Left kidney (tissue), 1 donor: ENCODE measurements at regions not wholly inside any gene's neighbourhood (a gene's known extent, or its start where the extent isn't known, plus 50 kb on each side); places are given as distances from the start of the nearest gene placed in this dataset.
"Not testable (repeated sequence)": the region's sequence is repeated elsewhere in the genome, so short reads cannot be mapped to it uniquely, and the experiment has no call there.

Experiments used
- DNase-seq: peaks from one replicate; pipeline ENCODE4 v3.0.0-alpha.2; 2013

DNA sequence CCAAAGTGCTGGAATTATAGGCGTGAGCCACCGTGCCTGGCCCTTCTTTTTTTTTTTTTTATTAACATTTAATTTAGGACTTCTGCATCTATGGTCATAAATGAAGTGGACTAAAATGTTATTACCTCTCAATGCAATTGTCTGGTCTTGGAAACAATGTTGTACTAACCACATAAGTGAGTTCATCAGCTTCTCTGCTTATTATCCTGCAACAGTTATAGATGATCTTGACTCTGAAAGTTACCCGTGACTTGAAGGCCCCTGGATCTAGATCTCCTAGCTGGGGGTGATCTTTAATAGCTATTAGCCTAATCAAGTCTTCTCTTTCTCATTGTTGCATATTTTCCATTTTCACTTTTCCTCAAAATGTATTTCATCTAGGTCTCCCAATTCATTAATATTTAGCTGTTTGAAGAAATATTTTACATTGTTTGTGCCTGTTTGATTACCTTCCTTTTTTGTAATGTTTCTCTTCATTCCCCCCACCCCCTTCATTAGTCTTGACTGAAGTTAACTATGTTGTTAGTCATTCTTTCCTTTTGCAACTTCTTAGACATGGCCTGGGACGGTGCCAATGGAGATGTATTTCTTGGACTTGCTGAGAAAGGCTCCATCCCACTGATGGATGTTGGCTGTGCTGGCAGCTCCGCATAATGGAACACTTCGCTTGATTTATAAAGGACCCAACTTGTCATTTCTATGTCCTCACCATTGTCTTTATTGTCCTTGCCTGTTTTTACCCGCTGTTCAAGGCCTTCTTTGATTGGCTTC lies 141.6 kb upstream of the RIOK3 start:
- DNase-seq = peak; percentile 33

DNA sequence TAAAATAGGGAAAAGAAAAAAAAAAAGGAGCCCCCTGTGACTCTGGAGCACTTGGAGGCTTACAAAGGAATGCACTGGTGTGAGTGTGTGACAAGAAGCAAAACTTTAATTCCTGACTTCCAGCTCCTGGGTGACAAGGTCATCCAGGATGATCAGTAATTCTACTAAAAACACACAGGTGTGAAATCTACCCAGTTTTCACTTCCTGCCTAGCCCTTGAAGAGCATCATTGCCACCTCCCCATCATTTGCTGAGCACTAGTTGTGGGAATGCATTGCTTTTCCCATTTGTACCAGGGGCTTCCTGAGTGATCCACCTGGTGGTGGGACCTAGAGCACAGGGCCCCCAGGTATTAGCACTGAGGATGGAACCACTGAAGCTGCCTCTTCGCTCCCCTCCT lies 139.7 kb upstream of the RIOK3 start:
- no peak for DNase-seq

DNA sequence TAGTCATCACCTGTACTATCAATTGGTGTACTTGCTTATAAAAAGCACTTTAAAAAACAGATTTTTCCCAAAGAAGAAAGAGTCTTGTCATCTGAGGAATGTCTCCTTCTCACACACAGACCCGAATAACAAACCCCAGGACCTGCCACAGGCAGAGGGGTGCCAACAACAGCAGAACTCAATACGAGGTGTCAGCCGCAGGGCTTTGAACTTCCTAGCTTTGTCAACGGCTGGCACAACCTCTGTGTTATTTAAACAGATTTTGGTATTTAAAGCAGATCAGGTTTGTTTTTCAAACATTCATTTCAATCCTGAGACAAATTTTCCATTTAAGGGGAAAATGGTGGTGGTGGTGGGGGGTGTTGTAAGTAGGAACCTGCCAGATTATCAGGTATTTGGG lies 138.4 kb upstream of the RIOK3 start:
- DNase-seq = no peak

DNA sequence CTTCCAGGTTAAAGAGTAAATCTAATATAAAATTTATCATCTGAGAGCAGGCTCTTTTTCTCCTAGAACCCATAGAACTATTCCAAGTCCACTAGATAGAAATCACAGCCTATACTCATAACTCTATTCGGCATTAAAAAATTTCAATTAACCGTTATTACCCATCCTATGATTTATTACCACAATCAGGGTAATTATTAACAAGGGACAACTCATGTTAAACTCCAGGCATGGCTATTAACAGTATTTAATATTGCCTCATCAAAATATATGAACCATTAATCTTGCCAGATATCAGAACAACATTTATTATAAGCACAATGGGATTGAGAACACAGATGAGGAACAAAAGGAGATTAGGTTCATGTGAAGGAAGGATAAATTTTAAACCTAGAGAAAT lies 136.8 kb upstream of the RIOK3 start:
- DNase-seq = no peak

DNA sequence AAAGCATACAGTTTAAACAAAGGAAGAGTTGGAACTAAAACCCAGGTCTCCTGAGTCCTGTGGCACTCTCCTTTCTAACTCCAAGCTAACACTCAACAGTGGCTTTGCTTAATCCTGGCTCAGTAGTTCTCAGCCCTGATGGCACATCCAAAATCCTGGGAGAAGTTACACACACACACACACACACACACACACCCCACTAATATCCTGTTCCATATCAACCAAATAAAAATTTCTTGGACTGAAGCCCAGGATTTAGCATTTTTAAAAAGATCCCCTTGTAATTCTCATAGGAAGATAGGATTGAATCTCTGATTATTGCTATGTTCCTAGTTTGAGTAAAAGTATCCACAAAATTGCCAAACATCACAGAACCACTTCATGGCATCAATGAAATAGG lies 136.1 kb upstream of the RIOK3 start:
- no peak for DNase-seq

DNA sequence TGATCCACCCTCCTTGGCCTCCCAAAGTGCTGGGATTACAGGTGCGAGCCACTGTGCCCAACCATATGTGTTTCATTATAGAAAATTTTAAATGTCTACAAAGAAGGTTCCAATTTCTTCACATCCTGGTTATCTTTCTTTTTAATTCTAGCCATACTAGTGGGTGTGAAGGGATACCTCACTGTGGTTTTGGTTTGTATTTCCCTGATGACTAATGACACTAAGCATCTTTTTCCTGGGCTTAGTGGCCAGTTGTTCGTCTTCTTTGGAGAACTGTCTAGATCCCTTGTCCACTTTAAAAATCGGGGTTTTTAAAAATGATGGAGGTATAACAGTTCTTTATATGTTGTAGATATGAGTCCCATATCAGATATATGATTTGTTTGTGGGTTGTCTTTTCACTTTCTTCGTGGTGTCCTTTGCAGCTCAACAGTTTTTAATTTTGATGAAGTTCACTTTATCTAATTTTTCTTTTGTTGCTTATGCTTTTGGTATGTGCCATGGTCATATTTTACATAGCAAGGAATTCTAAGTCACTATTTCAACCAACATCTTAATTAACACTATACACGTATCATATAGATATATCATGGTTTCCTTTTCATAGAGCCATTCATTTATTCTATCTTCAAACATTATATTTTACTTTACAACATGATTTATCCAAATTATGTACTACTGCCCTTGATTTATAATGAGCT lies 135.0 kb upstream of the RIOK3 start:
- DNase-seq = no peak

DNA sequence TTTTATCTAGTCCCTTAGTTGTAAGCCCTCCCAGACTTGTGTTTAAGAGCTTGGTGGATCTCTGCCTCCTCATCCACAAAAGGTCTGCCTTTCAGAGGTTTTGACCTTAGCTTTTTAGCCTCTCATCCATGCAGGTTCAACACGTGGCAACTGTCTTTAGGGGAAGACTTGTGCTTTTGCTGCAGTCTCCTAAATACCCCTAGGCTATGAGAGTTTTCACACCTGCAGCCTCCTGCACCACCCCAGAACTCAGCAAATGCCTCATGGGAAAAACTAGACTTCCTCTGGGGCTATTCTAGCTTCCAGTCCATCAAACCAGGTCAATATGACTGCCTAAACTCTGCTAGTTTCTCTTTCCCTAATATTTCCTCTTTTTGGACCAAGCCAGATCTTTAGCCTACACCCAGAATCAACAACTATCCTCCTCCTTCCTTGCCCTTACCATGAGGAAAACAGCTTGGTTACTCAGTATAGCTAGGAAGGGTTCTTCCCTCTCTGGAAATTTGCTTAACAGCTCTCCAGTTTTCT lies 132.3 kb upstream of the RIOK3 start:
- DNase-seq = no peak

DNA sequence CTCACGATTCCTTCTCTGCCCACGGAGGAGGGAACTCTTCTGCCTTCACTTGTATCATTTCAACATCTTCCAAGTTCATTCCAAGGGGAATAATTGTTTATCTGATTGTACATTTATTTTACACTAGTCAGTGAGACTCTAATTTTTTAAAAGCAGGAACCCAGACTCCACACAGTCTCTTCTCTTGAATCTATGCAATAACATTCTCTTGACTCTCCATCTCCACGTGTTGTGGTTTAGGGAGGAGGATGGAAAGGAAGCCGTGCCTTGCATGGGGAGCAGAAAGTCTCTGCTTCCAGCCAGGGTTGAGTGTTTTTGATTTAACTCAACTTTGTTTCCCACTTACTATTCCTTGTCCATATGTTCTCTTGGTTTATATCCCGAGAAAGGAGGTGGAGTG lies 131.1 kb upstream of the RIOK3 start:
- DNase-seq = no peak

DNA sequence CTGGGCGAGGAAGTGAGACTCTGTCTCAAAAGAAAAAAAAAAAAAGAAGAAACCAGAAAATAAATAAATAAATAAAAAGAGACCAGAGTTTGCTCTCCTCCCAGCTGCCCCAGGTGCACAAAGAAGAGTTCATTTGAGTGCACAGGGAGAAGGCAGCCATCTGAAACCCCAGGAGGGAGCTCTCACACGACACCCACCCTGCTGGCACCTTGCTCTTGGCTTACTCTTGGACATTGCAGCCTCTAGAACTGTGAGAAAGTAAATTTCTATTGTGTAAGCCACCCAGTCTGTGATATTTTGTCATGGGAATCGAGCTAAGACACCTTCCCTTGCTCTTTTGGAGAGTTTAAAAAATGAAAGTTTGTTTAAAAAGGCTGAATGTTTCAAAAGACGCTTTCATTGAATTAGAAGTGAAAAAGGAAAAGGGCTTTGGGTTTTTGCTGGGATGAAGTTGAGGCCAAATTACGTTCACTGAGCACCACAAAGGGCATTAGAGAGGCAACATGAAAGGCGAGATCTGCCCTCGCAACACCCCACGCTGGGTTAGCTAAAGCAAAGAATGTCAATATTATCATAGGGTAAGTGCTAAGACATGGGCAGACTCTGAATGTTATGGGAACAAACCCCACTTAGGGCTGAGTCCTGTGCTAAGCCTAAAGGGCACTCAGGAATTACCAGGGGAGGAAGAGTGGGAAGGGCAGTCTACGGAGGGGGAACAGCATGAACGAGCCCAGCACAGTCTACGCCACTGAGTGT lies 128.9 kb upstream of the RIOK3 start:
- DNase-seq = no peak

DNA sequence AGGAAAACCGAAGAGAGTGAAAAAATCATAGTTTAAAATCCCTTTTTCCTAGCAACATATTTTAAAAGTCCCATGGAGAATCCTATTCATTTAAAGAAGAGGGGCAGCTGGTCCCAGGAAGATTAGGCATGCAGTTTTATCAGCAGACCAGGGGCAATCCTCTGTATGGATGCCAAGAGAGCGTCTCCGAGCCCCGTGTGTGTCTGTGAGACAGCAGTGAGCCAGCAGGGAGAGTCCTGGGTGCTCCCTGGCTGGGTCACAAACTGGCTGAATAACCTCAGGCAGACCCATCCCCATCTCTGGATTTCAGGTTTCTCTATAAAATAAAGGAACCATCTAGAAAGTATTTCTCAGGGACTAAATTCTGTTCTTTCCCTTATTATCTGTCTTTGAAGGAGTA lies 128.2 kb upstream of the RIOK3 start:
- DNase-seq = no peak

DNA sequence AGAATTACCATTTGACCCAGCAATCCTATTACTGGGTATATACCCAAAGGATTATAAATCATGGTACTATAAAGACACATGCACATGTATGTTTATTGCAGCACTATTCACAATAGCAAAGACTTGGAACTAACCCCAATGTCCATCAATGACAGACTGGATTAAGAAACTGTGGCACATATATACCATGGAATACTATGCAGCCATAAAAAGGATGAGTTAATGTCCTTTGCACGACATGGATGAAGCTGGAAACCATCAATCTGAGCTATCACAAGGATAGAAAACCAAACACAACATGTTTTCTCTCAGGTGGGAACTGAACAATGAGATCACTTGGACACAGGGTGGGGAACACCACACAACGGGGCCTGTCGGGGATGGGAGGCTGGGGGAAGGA lies 123.4 kb upstream of the RIOK3 start:
- not testable (repeated sequence) for DNase-seq

DNA sequence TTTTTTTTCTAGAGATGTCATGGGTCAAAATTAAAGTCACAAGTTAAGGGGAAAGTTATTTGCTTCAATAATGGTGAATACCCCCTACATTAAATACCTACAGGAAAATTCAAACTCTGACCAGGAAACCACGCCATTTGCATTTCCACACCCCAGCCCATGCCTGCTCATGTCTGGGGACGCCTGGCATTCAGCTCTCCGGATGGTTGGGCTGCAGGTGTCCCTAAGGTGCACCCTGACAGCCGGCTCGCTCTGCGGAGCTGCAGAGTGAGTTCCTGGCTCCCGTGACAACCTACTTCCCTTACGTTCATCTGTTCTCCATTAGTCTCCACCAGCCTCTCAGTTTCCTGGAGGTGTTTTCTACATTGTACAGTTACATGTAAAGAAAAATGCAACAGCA lies 122.7 kb upstream of the RIOK3 start:
- DNase-seq = no peak

DNA sequence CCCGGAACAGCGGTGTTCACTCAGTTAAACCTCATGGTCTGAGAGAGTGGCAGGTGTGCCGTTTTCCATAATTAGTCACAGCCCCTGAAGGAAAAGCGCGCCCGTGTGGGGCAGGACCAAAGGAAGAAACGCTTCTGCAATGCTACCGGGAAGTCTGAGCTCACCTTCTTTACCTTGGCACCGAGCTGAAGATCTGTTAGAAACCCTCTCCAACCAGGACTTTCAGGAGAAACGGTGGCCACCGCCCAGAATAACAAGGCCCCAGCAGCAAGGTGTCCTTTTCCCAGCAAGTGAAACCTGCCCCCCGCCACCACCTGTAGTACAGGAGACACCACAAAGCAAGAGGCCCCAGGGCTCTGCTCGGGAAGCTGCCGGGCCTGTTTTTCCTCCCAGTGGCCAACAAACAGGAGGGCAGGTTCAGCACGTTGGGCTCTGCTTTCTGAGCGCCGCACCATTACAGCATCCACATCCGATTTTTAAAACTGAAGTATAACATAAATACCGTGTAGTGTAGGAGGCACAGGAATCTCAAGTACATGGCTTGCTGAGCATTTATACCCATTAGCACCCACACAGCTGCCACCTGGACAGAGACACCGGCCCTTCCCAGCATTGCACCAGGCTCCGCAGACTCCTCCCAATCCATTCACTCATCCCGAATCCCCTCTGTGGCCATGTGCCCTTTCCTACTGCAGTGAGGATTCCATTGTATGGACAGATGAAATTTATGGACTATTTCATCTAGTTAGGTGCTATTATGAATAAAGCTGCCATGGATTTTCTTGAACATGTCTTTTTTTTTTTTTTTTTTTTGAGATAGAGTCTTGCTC lies 121.8 kb upstream of the RIOK3 start:
- DNase-seq = no peak

DNA sequence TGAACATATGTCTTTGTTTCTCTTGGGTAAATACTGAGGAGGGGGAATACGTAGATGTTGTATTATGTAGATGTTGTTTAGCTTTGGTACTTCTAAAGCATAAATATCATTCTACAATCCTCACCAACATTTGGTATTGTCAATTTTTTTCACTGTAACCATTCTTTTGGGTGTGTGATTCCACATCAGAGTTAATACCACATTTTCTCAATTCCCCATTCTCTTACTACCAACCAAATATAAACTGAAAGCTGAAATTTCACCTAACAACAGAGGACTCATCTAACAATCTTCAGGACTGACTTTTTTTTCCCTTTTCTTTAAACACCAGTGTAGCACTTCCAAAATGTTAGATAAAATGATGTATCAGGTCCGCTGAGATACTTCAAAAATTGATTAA lies 120.7 kb upstream of the RIOK3 start:
- DNase-seq = no peak

DNA sequence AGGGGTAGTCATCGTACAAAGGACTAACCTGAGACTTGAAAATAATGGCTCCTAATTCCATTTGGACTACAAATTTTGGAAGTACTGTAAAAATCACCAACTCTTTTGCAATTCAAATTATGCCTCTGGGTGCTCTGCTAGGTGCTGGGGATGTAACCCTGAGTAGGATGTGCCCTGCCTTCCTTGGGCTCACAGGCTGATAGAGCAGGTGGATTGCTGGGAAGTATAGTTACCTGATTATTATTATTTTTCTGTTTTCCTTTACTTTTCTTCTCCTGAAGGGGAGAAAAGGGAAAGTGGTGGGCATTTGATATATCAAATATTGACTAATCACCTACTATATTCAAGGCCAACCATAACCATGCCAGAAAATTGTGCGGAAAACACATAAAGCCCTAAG lies 119.3 kb upstream of the RIOK3 start:
- no peak for DNase-seq

DNA sequence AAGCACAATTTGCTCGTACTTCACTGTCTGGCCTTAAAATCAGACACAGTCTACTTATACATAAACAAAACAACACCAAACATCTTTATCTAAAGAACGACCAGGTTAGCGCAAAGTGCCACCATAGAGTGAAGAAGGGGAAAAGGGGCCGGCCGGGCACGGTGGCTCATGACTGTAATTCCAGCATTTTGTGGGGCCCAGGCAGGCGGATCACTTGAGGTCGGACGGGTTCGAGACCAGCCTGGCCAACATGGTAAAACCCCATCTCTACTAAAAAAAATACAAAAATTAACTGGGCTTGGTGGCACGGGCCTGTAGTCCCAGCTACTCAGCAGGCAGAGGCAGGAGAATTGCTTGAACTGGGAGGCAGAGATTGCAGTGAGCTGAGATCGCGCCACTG lies 118.5 kb upstream of the RIOK3 start:
- DNase-seq = no peak

DNA sequence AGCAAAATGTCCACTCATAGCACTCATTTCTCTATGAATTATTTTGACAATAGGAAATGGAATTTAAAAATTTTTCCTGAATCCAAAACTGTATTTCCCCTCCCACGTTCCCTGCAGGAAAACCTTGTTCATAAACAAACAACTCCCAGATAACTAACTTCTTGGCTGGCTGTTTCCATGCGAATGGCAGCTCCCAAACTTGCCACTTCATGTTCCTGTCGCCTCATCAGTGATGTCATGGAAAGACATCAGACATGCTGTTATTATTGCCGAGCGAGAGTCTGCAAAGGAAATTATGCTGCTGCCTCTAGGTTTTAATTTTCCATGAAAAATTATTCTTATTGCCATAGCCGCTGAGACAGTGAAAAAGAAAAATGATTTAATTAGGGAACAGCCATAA lies 117.0 kb upstream of the RIOK3 start:
- no peak for DNase-seq

DNA sequence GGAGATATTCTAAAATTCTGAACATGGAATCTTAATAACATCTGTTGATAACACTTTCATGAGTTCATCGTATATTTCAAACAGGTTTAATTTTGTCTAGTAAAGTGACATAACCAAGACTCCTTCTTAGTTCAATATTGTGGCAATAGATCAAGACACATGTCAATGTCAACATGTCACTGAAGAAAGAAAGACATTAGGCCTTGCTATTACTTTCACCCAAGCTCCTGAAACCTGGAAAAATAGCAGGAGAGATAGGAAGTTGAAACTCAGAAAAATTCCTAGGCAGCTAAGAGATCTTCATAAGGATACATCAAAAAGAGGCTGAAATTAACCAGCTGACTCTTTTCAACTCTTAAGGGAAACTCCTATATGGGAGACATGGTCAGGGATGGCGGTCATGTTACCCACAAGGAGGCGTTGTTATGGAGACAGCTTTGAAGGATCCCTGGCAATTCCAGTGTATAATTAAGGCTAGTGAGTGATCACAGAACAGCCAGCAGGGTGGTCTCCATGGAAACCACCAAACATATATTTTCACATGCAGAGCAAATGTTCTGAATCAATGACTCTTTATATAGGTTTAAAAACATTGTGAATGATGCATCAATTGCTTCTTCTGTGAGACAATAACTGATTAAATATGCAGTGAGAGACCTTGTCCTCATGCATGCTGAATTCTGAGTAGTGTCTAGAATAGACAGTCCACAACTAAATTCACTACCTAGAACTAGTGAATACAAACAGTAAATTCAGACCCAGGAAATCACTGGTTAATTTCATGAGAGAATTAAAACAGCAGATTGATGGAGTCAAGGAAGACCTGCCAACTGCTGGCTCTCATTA lies 115.3 kb upstream of the RIOK3 start:
- DNase-seq = peak; percentile 73

DNA sequence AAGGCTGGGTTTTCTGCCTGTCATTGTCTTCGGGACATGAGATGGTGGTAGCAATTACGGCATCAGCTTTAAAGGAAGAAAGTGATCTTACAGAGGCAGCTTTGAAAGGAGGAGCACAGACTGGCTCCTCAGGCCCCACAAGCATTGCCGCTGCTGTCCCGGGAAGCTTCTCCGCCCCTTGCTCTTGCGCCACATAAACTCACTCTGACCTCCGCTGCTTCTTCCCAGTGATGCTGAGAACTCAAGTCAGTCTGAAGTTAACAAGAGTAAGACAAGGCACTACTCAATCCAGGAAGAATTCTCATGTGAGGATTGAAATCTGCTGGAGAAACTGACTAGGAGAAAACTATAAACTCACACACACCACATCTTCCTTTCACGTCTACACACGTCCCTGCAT lies 112.4 kb upstream of the RIOK3 start:
- DNase-seq = no peak

DNA sequence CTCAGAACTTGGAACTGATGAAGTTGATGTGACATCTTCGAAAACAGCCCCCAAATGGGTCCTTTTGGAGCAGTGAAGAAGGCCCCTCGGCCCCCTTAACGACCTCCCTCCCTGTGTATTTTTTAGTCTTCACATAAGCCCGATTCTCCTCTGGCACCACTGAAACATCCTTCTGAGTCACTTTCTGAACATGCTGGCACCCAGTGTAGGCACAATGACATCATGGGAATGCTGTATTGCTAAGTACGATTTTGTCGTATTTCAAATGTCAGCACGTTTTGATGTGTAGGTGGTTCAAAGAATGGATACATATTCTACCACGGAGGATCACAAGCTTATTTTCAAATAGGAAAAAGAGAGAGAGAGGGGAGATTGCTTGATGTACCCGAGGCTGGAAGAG lies 111.7 kb upstream of the RIOK3 start:
- DNase-seq = no peak

DNA sequence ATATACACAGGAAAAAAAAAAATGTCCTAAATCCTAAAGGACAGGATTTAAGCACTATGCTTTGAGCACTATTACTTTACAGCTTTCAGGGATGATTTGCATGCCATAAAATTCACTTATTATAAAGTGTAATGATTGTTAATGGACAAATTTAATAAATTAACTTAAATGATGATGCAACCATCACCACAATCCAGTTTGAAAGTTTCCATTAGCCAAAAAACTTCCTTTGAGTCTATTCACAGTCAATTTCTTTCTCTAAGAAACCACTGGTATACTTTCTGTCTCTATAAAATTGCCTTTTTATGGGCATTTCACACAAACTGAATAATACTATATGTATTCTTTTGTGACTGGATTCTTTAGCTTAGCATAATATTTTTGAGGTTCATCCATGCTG lies 111.1 kb upstream of the RIOK3 start:
- DNase-seq = no peak
